HG02938 (cell line): ENCODE measurements at regions not wholly inside any gene's neighbourhood (a gene's known extent, or its start where the extent isn't known, plus 50 kb on each side); places are given as distances from the start of the nearest gene placed in this dataset.

Source experiments
- ATAC-seq: cut with Tn5 transposase; IDR thresholded peaks from one replicate; pipeline ENCODE4 v1.9.1; 2021; ENCODE audit warnings: mild to moderate bottlenecking, moderate library complexity; ENCODE audit not compliant: unreplicated experiment

DNA sequence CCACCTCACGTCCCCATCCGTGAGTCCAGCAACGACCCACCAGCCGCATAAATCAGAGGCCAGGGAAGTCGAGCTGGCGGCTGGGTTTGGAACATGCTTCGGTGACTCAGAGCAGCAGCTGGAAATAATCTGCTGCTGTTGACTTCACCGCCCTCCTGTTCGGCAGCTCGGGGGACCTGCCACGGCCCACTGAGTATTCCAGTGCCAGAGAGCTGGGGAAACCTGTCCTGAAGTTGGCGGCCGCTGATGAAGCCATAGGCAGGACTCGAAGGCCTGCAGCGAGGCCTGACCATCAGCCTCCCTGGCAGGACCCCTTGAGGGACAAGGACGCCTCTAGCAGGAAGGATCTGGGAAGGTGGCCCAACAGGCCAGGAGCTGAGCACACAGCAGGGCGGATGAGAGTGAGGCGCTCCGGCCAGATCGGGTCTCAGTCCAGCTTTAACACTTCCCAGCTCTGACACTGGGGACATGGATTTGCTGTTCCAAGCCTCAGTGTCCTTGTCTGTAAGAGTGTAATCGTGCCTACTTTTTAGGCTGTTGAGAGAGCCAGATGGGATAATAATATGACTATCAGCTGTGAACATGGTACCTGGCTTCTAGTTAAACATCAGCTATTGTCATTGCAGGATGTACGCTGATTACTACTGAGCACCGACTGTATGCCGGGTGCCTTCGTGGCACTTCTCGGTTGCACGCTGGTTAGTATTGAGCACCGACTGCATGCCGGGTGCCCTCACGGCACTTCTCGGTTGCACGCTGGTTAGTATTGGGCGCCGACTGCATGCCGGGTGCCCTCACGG is 50.4 kb upstream of the CIBAR2 start:
- ATAC-seq: no peak

DNA sequence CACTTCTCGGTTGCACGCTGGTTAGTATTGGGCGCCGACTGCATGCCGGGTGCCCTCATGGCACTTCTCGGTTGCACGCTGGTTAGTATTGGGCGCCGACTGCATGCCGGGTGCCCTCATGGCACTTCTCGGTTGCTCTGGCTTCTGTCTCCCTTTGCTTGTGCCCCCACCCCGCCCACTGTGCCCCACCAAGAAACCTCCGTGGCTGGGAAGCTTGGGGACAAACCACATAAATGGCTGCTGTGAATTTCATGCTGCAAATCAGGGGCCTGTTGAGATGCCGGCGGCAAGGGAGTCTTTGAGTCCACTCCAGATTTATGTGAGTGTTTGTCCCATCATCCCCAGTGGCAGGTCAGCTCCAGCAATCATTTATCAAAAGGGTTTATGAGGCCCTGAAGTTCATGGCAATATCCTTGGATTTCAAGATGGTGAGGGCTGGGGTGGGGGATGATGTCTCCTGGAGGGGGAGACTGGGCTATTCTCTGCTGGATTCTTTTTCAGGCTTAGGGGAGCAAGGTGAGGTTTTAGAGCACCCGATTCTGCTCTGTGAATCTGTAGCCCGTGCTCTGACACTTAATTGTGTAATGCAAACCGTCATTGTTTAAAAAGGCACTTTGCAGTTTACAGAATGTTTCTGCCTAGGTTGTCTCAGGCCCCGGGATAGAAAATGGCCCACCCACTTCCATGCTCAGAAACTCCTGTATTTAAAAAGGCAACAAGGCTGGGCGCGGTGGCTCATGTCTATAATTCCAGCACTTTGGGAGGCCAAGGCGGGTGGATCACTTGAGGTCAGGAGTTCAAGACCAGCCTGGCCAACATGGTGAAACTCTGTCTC is 51.2 kb upstream of the CIBAR2 start:
- ATAC-seq: no peak

DNA sequence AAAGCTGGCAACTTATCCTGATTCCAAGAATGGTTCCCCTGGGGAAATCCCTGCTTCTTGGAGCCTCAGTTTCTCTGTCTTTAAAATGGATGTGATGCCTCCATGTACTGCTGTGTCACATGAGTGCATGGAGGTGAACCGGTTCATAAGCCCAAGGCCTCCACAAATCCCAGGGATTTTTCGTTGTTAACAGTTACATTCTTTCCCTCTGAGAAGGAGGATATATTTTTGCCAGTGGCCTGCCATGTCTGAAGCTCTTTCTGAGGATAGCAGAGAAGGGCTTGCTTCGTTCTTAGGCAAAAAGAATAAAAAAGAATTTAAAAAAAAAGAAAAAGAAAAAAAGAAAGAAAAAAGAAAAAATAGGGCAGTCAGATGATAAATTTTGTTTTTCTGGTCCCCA is 52.2 kb upstream of the CIBAR2 start:
- no peak for ATAC-seq

DNA sequence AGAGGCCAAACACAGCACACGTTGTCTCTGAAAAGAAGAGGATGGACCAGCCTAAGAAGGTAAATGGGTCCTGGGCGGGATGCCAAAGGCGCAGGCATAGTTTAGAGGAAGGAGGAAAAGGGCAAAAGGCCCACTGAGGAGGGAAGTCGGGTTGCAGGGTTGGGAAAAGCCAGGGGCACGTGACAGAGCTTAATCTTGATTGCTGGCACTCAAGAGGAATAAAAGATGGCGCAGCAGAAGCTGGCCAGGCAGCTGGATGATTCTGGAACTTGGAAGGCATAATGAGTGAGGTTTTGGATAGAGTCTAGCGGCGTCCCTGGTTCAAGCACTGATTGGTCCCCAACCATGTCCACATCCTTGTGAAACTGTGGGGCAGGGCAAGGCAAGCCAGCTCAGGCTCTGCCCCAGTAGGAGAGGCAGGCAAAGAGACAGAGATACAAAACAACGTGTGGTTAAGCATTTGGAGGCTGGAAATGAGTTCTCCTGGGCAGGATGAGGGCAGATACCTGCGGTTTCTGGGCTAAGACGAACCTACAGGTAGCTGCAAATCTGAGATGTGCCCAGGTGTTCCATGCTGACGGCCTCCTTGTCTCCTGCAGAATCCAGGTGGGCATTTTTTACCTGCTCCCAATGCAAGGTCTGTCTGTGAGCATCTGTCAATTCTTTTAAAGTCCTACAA is 52.7 kb upstream of the CIBAR2 start:
- ATAC-seq: no peak

DNA sequence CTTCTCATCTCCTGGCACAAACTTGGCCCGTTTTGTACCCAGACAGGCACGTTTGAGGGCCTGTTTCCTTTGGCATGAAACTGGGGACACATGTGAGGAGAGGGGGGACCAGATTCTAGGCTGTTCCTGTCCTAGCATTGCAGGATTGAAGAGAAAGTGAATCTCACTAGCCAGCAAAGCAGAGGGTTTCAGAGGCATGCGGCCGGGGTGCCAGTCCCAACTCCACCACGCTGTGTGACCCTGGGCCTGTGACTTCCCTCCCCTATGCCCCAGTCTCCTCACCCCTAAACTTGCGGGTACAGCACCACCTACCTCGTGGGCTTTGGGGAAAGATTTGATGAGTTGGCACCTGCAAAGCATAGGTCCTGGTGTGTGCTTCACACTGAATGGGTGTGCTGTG is 53.5 kb upstream of the CIBAR2 start:
- ATAC-seq: no peak

DNA sequence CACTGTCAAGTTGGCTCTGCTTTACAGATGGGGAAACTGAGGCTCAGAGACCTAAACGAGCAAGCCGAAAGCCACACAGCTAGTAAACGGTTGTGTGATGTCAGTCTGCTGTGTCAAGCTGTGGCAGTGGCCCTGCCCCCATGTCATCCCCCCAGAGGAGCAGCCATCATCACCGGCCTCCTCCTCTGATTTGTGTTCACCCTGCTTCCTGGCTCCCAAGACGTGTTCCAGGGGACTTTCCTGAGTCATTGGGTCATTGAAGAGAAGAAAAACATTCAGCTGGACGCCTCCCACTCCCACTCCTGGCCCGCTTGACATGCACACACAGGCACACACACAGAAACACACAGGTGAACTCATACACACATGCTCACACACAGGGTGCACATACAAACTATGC is 54.0 kb upstream of the CIBAR2 start:
- ATAC-seq: no peak

DNA sequence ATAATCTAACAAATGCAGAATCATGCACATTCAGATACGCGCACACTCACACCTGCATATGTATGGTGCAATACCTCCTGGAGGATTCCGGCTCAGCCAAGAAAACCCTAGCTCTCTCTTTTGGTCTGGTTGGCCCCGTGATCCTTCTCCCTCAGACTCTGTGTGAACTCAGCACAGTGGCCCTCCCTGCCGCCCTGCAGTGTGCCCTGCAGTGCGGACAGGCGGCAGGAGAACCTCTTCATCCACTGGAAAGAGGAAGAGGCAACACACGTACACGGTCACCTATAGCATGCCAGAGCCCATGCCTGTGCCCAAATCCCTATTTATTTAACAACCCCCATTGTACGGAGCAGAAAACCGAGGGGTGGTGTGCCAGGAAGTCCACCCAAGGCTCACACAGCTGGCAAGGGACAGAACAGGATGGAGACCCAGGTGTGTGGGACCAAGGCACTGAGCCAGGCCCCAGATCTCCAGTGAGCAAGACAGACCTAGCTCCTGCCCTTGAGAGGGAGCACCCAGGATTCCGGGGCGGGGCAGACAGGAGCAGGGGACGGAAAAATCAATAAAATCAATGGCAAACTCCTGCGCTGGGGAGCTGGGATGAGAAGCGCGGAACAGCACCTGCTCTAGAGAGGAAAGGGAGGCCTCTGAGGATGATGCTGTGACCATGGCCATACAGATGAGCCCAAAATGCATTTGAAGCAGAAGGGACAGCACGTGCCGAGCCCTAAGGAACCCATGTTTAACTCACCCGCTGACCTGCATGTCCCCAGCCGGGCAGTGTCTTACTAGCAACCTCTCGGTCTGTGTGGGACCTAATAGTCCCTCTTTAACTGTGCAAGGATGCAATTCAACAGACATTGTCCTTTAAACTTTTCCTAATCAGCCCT is 54.7 kb upstream of the CIBAR2 start:
- no peak for ATAC-seq

DNA sequence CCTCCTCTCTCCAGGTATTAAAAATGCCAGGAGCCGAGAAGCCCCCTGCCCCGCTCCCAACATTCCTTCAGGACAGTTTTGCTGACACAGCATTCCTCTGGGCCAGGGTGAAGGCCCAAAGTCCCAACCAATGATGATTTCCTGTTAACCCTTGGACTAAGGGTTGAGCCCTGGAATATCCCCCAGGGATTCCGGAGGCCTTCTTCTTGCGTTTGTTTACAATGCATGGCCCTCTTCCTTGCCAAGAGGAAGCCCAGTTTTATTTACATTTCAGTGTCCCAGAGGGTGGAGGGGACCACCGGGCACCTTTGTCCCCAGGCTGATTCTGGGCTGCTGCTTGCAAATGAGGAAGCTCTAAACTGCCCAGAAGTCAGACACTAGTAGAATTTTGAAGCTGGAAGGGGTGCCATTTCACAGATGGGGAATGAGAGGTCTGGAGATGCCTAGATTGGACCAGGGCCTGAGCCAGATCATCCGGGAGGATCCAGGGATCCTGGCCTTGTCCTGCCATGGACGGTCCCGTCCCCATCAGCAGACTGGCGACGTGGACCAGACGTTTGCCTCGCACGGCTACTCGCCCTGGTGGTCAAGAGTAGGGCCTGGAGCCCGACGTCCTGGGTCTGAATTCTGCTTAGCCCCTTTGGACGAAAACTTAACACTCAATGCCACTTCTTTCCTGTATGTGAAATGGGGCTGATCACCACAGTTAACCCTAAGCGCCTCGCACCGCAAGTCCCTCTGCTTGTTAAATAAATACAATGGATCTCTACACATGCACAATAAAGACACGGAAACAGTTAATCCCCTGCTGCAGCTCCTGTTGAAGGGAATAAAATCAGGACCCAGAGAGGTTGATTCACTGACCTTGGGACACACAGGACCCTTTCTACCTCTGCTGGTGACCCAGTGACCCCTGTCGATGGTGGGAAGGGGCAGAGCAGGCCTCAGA is 55.6 kb upstream of the CIBAR2 start:
- ATAC-seq: no peak

DNA sequence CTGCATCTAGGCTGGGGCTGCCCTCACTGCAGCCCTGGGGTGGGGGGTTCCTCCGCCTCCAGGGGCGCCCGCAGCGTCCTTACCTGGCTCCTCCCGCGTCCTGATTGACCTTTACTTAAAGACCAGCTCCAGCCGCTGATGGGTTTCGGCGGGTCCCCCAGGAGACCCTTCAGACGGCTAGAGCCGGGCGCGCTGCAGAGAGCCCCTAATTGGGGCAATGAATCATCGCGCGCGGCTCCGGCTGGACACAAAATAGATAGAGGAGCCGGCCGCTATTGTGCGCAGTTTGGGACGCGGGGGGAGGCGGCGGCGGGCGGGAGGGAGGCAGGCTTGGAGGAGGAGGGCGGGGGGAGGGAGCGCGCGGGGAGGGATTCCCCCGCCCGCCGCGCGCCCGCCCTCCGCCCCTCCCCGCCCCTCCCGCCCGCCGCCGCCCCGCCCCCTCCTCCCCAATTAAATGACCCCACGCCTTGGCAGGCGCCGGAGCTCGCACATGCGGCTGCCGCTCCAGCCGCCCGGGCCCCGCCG is 56.5 kb upstream of the CIBAR2 start:
- ATAC-seq: no peak

DNA sequence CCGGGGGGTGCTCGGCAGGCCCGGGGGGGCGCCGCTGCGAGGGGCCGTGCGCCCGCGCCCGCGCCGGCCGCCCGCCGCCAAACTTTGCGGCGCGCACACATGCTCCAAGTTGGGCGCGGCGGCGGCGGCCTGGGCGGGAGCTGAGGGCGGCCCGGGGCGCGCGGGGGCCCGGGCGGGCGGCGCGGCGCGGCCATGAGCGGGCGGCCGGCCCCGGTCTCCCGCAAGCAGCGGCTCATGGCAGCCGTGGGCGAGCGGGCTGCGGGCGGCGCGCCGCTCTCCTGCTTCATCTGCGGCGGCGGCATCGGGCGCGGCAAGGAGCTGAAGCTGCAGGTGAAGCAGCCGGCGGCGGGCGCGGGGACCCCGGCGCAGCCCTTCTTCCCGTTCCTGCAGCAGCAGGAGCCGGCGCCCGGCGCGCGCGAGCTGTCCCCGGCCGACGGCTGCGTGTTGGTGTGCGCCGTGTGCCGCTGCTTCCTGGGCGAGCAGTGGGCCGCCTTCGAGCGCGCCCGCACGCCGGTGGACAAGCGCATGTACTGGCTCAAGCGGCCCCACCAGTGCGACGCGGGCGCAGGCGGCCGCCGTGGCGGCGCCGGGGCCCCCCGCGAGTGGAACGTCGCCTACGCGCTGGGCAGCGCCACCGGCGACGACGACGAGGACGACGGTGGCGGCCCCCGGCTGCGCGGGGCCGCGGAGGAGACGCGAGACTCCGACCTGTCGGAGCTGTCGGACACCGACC is 57.2 kb upstream of the CIBAR2 start:
- no peak for ATAC-seq

DNA sequence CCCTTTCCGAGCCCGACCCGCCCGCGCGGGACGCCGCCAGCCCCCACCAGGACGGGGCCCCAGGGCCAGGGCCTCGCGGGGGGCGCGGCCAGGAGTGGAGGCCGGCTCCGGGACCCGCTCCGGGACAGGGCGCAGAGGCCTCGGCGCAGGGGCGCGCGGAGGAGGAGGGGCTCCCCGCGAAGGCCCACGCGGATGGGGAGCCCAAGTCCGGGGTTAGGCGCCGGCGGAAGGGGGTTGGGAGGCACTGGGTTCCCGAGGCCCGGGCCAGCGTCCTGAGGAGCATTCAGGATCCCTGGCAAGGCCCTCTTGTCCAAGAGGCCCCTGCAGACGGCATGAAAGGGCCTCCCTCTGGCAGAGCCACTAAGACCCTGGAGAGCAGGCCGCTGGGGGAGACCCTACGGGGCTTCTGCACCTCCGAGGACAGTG is 57.8 kb upstream of the CIBAR2 start:
- no peak for ATAC-seq

DNA sequence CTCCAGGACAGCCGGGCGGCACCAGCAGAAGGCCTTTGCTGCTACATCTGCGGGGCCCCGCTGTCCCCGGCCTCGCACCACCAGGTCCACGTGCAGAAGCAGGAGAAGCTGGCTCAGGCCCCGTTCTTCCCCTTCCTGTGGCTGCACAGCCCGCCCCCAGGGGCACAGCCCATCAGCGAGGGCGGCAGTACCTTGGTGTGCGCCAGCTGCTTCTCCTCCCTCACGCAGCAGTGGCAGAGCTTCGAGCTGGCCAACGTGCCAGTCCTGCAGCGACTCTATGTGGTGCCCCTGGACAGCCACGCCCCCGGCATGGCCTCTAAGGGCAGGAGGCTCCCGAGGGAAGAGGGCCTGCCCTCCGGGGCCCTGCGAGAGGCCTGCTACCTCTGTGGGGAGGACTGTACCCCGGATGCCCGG is 58.3 kb upstream of the CIBAR2 start:
- ATAC-seq: no peak

DNA sequence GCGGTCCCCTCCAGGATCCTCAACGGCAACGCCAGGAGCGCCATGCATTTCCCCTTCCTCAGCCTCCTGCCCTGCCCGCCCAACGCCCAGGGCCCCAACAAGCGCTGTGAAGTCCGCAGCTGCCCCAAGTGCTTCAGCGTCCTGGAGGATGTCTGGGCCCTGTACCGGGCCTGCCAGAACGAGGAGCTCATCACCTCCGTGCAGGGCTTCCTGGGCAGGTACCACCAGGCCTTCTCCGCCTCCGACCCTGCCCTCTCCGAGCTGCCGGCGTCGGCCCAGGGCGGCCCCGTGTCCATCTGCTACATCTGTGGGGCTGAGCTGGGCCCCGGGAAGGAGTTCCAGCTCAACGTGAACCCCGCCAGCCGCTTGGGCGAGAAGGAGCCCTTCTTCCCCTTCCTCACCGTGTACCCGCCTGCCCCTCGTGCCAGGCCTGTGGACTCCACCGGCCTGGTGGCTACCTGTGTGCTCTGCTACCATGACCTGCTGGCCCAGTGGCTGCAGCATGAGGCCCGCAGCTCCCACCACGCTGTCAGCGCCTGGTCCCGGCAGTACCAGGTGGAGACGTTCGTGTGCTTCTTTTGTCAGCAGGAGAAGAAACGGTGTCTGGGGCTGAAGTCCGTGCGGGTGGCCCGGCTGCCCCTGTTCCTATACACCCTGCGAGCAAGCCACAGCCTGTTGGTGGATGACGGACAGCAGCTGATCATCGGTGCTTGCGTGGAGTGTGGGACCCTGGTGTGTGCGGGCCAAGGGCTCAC is 58.9 kb upstream of the CIBAR2 start:
- no peak for ATAC-seq

DNA sequence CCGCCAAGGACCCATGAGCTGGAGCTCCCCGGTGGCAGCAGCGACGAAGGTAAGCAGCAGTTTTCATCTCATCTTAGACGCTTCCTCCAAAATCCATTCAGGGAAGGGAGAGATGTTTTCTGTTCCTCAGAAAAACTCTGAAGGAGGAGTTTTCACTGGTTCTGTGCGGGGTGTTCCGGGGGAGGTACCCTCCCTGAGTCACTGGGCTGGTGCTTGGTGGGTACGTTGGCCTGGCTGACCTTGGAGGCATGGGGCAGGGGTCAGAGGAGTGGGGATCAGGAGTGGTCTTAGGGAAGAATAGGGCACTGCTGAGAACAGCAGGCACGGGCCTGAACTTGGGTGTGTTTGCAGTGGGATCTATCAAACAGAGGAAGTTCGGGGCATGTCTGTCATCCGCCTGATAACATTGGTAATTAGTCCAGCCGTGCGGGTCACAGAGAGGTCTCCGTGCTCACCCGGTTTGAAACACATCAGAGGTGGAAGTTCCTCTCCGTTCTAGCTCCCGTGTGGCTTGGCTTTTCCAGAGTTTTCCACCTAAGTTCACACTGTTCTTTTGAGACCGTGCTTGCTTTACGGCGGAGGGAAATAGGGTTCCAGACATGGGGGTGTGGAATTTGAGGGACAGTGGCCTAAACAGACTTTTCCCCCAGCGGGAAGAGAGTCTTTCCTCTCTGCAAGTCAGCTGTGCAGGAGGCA is 59.6 kb upstream of the CIBAR2 start:
- no peak for ATAC-seq

DNA sequence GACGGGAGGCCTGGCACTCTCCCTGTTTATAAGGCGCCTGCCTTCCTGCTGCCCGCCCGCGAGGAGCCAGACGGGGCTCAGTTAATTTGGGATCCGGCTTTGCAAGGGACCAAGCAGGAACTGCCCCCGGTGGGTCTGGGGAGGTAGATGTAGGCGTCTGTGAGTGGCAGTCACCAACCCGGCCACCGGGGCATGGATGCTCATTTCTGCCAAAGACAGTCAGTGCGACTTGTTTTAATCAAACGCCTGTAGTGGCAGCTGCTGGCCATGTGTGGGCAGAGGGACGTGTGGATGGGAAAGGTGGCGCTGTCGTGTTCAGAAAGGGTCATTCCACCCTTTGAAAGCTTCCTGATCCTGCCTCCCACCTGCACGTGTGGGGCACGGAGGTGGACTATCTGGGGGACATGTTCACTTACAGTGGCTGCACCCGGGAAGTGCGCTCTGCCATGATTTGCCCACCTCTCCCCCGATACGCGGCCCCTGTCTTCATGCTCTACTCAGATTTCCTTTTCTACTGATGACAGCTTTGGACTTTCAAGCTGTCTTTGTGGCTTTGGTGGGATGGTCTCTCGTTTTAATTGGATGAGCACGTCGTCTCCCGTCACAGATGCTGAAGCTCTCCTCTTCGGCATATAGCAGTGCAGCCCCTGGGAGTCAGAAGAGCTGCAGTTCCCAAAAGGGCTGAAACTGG is 60.3 kb upstream of the CIBAR2 start:
- no peak for ATAC-seq

DNA sequence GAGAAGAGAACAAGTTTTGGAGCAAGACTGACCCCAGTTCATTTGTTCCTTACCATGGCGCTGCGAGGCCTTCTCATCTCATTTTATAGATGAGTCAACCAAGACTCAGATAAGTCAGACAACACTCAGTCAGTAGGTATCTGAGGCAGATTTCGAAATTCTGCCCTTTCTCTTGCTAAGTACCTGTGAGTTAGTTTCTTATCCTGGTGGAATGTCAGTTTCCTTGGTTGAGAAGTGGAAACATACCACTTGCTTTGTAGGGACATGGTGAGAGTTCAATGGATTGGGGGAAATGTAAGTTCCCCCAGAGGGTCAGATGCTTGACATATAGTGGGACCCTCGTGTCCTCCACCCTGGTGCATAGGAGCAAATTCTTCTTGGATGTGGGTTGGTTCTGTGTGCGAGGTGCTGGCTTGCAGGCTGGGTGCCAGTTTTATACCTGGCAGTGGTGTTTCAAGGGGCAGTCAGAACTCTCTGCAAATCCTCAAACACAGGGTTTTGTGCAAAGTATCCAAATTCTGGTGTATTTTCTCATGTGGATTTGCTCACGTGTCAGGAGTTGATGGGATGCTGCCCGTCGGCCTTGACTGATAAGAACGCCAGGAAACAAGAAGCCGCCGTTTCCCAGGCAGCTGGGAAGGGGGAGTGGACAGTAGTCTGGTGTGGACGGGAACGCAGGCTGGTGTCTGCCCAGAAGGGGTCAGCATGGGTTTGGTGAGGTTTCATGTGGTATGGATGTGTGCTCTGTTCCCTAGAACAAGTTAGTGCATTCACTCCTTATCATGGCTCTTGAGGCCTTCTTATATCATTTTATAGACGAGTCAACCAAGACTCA is 61.1 kb upstream of the CIBAR2 start:
- no peak for ATAC-seq
